GM18502 (cell line): ENCODE measurements at regions not wholly inside any gene's neighbourhood (a gene's known extent, or its start where the extent isn't known, plus 50 kb on each side); places are given as distances from the start of the nearest gene placed in this dataset.
"Not testable (repeated sequence)": the region's sequence is repeated elsewhere in the genome, so short reads cannot be mapped to it uniquely, and the experiment has no call there.

Experiments used
- ATAC-seq: cut with Tn5 transposase; IDR thresholded peaks from one replicate; pipeline ENCODE4 v1.9.1; 2021; ENCODE audit warnings: mild to moderate bottlenecking; ENCODE audit not compliant: unreplicated experiment, poor library complexity

- no peak for ATAC-seq
Observed at GRCh38 chr11:112611771-112612170, 349.4 kb upstream of the NCAM1 start.

GRCh38 chr11:112612250-112612849 lies 348.9 kb upstream of the NCAM1 start:
- ATAC-seq: no peak

GRCh38 chr11:112613051-112613972 lies 347.9 kb upstream of the NCAM1 start:
- ATAC-seq: no peak

- no peak for ATAC-seq
Observed at GRCh38 chr11:112614605-112615004, 346.6 kb upstream of the NCAM1 start.

- no peak for ATAC-seq
Observed at GRCh38 chr11:112615238-112615637, 346.0 kb upstream of the NCAM1 start.

GRCh38 chr11:112615891-112616290 lies 345.3 kb upstream of the NCAM1 start:
- ATAC-seq: no peak

GRCh38 chr11:112616327-112617097 lies 344.7 kb upstream of the NCAM1 start:
- no peak for ATAC-seq

- ATAC-seq: no peak
Observed at GRCh38 chr11:112617098-112617425, 344.2 kb upstream of the NCAM1 start.

- ATAC-seq: no peak
Observed at GRCh38 chr11:112617977-112618826, 343.0 kb upstream of the NCAM1 start.

GRCh38 chr11:112619106-112619505 lies 342.1 kb upstream of the NCAM1 start:
- ATAC-seq: no peak

GRCh38 chr11:112620621-112621394 lies 340.4 kb upstream of the NCAM1 start:
- peak; percentile 54 for ATAC-seq

GRCh38 chr11:112623057-112623456 lies 338.2 kb upstream of the NCAM1 start:
- ATAC-seq: no peak

GRCh38 chr11:112624431-112624830 lies 336.8 kb upstream of the NCAM1 start:
- no peak for ATAC-seq

GRCh38 chr11:112624971-112625370 lies 336.2 kb upstream of the NCAM1 start:
- not testable (repeated sequence) for ATAC-seq

- no peak for ATAC-seq
Observed at GRCh38 chr11:112625814-112626213, 335.4 kb upstream of the NCAM1 start.

GRCh38 chr11:112626731-112627130 lies 334.5 kb upstream of the NCAM1 start:
- ATAC-seq: no peak

- peak; percentile 69 for ATAC-seq
Observed at GRCh38 chr11:112627588-112628045, 333.6 kb upstream of the NCAM1 start.

GRCh38 chr11:112628676-112629075 lies 332.5 kb upstream of the NCAM1 start:
- no peak for ATAC-seq

- no peak for ATAC-seq
Observed at GRCh38 chr11:112630496-112630895, 330.7 kb upstream of the NCAM1 start.
